ENCODE measurements at regions not wholly inside any gene's neighbourhood (a gene's known extent, or its start where the extent isn't known, plus 50 kb on each side); places are given as distances from the start of the nearest gene placed in this dataset. TPM values are rescaled to one million over a fixed set of nuclear protein-coding genes. Genes with fewer than 3 reads are reported as not detected.
A peak's percentile ranks its signal among the peaks of the same experiment; 100 is the strongest.
"Not testable (repeated sequence)": the region's sequence is repeated elsewhere in the genome, so short reads cannot be mapped to it uniquely, and the experiment has no call there.

- H3K4me3 ChIP-seq (ENCODE audit: low read depth, low read length); DNase-seq (ENCODE audit: low read depth): not testable (repeated sequence)
These were observed 1651.3 kb upstream of the DEFB115 start for GRCh38 chr20:29606171-29606570.

- DNase-seq (ENCODE audit: low read depth); H3K4me3 ChIP-seq (ENCODE audit: low read depth, low read length): not testable (repeated sequence)
These were observed 1628.1 kb upstream of the DEFB115 start for GRCh38 chr20:29629395-29629794.

Small RNA genes lying in the stretch of these regions (small RNA-seq; reads per million reads assigned to genes)
- gene RF00002 = 0.95 reads per million, percentile 31 among the genes with 10 or more reads in this experiment
- gene RF00019 = not detected
